DMS153 treated with DMSO at 0.1 percent for 48 hours (cell line): ENCODE measurements at regions not wholly inside any gene's neighbourhood (a gene's known extent, or its start where the extent isn't known, plus 50 kb on each side); places are given as distances from the start of the nearest gene placed in this dataset.

ENCODE experiments used
- DNase-seq: peaks from one replicate; lab custom pipeline; 2025; ENCODE audit not compliant: unreplicated experiment; lab: John Stamatoyannopoulos, UW

DNA sequence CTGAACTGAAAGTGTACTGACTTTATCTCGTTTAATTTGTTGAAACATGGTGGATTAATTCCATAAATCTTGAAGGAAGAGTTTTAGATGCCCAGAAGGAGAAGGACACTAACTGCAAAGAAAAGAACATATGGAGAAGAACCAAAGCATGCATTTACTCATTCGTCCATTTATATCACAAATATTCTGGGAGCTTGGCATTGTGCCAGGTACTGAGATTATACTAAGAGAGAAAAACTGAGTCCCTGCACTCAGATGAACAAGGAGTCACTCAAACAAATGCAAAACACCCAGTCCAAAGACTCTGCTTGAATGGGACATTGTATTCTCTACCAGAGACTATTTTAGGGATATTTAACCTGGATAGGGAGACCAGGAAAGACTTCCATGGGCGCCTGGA lies 588.0 kb upstream of the MGMT start:
- DNase-seq = no peak

DNA sequence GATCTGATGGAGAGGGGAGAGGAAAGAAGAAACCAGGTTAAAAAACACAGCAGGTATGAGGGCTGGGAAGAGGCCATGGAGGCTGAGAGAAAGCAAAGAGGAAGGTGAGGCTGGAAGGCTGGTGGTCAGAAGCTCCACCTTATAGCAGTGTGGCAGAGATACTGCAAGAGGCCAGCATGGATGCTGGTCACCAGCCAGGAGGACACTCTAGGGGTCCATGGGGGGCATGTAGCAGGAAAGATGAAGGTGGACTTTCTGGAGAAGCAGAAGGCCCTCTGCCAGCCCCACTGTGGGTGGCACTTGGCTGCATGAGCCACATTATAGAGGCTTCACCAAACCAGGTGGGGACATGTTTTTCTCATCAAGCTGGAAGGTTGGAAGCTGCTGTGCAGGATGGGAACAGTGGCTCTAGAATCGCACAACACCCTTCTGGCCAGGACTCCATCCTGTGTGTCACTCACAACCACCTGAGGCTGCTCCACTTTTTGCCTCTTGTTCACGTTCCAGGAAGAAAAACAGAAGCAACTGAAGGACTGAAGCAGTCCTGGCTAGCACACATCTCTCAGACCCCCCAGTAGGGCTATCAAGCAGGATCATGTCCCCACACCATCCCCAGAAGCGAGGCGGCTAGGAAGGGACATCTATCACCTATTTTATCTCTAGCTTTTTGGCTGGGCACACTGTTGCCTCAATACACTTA lies 587.5 kb upstream of the MGMT start:
- no peak for DNase-seq

DNA sequence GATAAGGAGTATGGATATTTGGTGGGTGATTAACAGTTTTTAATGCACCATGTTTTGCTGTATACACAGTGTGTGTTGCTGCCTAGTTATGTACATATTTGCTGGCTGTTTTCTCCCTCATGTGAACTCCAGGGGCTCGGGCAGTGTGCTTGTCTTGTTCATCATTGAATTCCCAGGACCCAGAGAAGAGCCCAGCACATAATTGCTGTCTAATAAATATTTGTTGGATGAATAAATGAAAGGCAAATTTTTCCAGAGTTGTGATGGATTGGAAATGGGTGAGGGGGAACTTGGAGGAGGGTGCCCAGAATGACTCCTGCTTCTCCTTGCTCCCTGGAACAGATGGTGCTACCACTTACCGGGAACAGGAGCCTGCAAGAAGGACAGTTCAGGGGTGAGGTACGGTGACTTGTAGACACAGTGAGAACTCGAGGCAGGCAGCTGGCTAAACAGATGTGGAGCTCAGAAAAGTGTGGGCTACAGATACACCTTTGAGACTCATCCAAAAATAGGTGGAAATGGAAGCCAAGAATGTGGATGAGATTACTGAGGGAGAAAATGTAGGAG lies 586.8 kb upstream of the MGMT start:
- DNase-seq = no peak

DNA sequence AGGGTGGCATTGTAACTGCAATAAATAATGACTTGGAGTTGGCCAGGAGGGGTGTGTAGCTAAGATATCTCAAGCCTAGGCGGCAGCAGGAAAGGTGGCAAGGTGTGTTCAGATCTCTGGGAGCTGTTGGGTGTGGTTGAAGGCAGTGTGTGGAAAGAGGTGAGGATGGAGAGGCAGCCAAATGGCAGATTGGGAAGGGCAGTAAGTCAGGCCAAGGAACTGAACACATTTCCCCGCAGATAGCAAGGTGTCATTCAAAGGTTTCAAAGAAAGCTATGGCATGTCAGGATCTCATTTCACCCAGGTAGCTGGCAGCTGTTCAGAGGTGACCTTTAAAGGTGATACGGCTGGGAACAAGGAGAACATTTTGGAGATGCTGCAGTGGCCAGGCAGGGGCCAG lies 586.0 kb upstream of the MGMT start:
- DNase-seq = no peak

DNA sequence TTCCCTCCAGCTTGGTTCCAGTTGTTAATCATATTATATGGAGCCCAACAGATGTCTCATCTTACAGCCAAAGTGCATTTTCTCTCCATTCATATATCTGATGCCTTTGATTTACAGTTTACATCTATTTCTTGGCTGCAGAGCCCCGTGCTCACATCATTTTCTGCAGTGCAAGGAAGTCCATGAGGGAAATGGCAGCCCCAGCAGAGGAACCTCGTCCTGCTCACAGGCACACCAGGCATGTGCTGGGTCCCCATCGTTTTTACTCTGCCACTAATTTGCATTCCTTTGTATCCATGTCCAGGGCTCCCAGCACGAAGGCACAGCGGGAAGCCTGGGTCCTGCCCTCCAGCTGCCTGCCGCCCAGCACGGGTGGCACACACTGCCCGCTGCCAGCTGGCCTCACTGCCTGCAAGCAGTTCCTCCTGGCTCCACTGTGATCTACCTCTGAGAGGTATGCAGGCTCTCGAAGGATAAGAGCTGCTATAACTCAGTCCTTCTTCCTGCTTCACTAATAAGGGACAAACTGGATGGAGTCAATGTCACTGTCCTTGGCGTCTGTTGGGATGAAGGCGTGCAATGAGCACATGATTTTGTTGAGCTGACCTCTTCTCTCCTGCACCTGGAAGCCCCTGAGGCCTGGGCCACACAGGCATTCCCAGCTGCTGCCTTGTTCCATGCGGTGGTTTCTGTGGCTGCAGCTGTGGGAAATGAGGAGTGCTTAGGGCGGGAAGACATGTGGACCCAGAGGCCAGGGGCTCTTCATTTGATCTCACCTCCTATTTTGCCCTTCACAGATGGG lies 583.6 kb upstream of the MGMT start:
- DNase-seq = no peak

DNA sequence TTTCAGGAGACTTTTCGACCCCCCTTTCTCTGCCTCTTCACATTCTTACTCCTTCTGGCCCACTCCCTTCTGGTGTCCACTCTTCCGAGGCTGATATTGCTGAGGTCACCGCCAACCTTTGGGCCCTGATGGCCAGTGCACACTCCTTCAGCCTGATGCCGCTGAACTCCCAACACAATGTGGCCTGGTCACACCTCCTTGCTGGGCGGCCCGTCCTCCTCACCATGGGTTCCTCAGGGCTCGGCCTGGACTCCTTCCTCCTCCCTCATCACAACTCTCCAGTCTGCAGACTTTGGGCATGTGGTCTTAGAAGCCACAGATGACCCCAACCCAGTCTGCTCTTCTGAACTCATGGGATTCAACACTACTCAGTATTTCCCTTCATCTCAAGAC lies 583.0 kb upstream of the MGMT start:
- DNase-seq = no peak

DNA sequence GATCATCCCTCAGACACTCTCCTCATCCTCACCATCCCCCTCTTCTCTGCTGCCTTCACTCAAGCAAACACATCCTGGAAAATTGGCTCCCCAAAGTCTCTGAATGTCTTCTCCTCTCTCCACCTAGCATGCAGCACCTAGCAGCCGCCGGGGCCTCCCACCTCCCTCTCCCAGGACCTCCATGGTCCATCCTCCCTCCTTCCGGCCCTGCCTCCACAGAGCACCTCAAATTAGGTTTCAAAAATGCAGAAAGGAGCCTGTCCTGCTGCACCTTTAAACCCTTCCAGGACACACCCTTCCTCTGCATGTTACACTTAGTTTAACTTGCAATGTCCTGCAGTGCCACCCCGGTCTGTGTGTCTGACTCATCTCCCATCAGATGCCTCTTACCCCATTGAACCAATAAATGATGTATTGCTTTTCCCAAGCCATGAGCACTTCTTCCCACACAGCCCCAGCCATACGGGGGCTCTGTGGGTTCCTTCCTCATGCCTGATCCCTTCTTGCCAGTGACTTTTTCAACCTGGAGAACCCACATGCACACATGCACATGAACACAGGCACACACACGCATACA lies 582.5 kb upstream of the MGMT start:
- DNase-seq = no peak

DNA sequence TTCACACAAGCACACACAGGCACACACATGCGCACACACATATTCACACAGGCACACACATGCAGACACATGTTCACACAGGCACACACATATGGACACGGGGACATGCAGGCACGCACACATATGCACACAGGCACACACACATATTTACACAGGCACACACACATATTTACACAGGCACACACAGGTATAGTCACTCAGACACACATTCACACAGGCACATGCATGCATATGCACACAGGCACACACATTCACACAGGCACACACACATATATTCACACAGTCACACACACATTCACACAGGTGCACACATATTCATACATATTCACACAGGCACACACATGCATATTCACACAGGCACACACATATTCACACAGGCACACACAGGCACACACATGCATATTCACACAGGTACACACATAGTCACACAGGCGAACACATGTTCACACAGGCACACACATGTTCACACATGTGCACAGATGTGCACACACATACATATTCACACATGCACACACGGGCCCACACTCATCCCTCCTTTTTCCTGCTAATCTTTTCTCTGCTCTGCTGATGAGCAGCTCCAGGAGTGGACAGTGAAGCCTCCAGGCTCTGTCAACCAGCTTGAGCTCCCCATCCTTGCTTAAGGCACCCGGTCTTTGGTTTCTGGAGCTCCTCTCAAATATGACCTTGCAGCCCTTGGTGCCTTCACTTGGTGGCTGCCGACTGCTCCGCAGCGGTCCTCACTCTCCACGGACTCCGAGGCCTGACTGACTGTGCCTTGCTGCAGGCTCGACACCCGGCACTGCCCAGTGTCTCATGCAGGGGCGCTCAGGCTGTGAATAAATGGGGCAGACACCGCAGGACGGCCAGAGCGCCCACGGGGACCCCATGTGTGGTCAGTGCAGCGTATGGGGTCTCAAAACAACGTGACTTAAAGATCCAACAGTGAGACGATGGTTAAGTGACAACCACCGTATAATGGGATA lies 581.2 kb upstream of the MGMT start:
- DNase-seq = no peak

DNA sequence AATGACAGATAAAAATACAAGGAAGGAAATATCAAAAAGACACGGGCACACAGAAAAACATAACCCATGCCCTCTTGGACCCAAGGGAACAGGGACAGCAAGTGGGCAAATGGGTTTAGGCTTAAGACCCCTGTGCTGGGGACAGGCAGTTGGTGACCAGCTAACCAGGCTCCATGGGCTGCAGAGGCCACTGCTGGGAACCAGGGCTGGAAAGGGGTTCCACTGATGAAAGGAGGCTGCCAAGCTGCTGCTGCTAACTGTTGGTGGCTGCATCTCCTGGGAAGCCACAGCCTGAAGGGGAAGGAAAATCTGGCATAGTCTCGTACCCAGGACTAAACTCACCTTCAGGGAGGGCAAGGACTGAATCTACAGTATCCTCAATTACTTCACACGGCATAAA lies 579.2 kb upstream of the MGMT start:
- DNase-seq = no peak

DNA sequence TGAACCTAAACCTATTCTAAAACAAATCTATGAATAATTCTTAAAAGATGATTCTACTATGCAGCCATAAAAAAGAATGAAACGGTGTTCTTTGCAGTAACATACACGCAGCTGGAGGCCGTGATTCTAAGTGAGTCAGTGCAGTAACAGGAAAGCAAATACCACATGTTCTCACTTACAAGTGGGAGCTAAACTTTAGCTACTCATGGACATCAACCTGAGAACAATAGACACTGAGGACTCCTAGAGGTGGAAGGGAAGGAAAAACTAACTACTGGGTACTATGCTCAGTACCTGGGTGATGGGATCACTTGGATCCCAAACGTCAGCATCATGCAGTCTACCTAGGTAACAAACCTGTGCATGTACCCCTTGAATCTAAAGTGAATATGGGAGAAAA lies 575.0 kb upstream of the MGMT start:
- no peak for DNase-seq

DNA sequence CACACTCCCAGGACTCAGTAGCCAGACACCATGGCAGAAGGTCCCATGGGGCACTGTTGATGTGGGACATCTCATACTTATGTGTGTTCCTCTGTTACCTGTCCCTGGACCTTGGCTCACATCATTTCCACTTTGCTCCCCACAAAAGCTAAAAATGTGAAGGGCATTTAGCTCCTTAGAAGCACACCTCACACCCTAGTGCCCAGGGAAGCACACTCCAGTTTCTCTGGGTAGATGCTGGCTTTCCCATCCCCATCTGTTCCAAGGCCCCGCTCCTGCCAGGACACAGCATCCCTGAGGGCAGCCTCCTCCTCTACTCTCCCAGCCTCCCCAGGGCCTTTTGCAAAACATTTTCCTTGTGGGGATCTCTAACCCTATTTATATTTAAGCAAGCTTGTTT lies 572.4 kb upstream of the MGMT start:
- DNase-seq = no peak

DNA sequence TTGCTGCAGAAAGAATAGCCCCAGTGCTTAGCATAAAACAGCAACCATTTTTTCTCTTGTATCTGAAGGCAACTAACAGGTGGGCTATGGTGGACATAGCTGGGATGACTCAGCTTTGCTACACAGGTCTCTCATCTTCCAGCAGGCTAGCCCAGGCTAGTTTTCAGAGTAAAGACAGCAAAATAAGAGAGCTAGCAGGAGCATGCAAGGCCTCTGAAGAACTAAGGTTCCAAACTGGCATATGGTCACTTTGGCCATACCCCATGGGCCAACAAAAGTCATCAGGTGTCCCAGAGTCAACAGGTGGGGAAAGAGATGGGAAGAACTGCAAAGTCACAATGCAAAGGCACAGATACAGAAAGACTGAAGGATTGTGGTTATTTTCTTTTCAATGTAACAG lies 571.6 kb upstream of the MGMT start:
- DNase-seq = no peak

DNA sequence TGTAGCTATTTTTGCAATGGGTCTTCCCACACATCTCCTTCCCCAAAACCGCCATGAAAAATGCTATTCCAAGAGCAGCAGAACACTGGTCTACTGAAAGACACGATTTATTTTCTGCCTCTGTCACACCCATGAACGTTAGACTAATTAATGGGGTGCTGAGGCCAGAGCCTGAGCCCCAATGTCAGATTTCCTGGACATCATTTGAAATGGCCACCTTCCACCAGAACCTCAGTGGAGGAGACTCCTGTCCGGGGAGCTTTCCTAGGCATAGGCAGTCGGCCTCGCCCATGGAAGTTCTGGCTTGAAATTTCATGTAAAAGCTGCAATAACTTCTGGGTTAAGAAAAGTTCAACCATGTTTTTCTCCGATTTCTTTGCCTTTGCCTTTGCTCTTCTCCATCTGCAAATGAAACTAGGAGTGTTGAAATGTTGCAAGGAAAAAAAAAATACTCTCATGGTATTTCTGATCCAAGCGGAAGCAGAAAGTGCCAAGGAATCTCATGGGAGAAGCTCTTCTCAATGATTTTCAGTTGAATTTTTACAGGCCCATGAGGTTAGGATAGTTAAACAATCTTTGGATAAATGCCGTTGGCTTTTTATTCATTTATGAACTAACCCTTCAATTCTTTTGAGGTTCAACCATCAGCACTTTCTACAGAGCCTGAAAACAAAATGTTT lies 570.8 kb upstream of the MGMT start:
- DNase-seq = no peak

DNA sequence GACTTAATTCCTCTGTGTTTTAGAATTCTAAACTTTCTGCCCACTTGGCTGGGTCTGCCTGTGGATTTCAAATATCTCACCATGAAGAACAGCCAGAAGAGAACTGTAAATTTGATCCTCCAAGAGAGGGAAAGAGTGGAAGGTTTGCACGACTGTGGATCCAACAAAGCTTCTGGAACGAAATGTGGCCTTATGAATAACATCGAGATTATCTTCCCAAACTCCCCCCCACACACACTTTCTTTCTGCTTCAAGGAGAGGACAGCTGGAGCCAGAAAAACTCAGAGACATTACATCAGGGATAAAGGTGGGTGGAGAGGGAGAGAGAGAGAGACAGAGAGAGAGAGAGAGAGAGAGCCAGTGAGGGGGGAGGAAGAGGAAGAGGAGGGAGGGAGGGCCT lies 570.1 kb upstream of the MGMT start:
- no peak for DNase-seq

DNA sequence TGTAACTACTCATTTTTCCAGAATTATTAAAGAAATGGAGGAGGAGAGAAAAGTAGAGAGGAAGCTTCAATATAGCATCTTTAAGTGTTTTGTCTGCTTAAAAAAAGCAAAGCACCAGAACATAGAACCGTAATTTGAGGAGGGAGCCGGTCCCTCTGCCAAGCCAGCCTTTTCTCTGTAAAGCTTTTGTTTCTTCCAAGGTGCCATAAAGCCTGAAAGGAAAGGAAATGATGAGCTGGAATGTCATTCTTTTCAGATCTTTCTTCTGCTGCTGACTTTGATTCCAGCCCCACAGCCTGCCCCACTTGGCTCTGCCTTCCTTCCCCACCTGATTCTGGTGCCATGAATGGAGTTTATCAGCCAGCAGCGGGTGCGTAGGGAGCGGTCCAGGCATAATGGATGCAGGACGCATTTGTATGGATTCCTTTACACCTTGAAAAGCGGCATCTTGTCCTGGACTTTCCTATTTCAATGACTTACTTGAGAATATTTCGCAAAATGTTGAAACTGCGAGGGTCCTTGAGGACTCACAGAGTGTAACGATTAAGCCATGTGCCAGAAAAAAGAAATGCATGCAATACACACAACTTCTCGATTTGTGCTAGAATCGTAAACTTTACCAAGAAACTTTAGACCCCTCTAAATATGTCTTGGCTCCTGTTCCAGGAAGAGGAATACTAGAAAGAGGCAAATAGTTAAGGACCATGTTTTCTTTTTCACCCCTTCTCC lies 569.5 kb upstream of the MGMT start:
- no peak for DNase-seq

DNA sequence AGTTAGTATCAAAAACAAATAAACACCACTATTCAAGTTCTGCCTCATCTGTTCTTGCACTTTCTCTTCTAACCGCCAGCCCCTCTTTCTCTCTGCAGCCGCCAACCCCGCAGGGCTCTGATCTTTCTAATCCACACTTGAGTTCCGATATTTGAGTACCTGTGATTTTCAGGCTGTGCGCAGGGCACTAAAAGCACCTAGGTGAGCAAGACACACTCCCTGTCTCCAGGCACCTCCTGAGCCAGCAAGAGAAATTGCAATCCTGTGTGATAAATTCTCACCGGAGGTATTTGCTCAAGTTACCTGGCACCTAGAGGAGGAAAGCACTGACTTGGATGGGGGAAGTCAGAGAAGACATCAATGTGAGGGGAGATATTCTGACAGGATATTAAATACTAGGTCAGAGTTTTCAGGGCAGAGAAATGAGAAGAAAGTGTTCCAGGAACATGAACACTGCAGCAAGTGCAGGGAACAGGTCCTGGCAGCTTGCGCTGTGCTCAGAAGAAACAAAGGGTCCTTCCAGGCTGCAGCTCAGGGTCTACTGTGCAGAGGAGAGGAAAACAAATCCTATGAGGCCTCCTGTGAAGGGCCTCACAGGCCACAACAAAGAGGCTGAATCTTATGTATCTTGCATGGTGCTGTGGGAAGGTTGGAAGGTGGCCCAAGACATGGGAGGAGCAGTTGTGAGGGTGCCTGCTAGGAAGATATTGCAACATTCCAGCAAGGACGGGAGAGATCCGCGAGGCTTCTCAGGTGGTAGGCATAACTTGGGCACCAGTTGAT lies 568.7 kb upstream of the MGMT start:
- DNase-seq = no peak

DNA sequence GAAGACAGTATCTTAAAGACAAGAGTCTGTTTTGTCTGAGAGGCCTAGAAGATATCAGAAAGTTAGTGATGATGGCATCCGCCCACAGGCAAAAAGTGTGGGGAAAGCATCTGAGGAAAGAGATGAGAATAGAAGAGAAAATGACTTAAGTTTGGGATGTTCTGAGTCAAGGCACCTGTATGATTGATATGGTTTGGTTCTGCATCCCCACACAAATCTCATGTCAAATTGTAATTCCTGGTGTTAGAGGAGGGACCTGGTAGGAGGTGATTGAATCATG lies 568.2 kb upstream of the MGMT start:
- DNase-seq = no peak

DNA sequence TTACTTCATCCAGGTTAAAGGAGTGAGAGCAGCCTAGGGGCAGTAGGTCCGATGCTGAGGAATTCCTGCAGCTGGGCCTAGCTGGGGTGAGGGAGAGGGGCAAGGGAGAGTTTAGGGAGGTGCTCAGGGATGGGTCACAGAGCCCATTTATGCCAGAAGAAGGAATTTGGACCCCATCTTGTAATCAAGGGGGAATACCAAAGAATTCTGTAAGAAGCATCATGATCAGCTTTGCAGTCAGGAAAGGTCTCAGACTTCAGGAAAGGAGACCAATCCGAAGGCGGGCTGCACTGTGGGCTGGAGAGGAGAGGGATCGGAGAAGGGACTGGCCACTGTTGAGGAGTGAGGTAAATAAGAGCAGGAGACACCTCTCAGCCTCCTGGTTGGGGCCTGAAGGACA lies 566.6 kb upstream of the MGMT start:
- no peak for DNase-seq

DNA sequence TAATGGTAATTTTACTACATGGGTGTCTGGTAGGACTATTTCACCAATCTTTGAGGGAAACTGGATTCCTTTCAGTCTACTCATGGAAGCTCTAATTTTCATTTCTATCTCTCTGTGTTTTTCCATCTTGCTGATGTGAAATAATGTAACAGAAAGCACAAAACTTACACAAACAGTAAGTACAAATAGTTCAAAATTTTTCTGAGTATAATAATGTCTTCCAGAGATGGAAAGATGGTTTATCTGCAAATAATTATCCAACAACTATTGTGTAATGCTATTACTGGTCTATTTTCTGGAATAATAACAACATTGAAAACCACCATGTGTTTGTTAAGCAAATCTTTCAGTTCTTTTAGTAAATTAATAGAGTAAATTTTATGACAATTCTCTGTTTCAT lies 565.8 kb upstream of the MGMT start:
- DNase-seq = no peak
